ENCODE measurements at regions not wholly inside any gene's neighbourhood (a gene's known extent, or its start where the extent isn't known, plus 50 kb on each side); places are given as distances from the start of the nearest gene placed in this dataset.

- no peaks in the 10 kb centered on the region for H4K20me1 ChIP-seq (ENCODE audit: insufficient read depth, low read length)
- H3K9me3 ChIP-seq (ENCODE audit: insufficient read depth, low read length), result 0 out of 2 replicates have a peak, but pooled peaks cover 3% of the 10 kb centered on the region
- no peaks in the 10 kb centered on the region for H3K79me2 ChIP-seq (ENCODE audit: low read length)
- H3K4me1 ChIP-seq (ENCODE audit: low read length), result no peaks in the 10 kb centered on the region
- H3K4me2 ChIP-seq (ENCODE audit: low read length), result no peak overlapping the region
- no peak overlapping the region for H2AFZ ChIP-seq (ENCODE audit: low read depth, low read length)
- no peak overlapping the region for H3K9ac ChIP-seq (ENCODE audit: low read length)
- H3K4me3 ChIP-seq (ENCODE audit: low read length), result no peak overlapping the region
- no peak overlapping the region for H3K27ac ChIP-seq (ENCODE audit: low read length)
- H3K27me3 ChIP-seq (ENCODE audit: low read depth, low read length), result peaks cover 10% of the 10 kb centered on the region
- TF ChIP-seq EZH2phosphoT487 (IDR thresholded peaks at IDR 0.05; ENCODE audit: low read depth) (no peak), CTCF (IDR thresholded peaks at IDR 0.05; ENCODE audit: low read depth, low read length) (no peak)
- H3K36me3 ChIP-seq (replicated peaks; ENCODE audit: low read depth, low read length), result no peaks in the 10 kb centered on the region
Observed at GRCh38 chr11:114929351-114930000, 251.1 kb downstream of the NXPE2 start.

GRCh38 chr11:114938799-114939198 lies 260.5 kb downstream of the NXPE2 start:
- H4K20me1 ChIP-seq (ENCODE audit: insufficient read depth, low read length), result no peaks in the 10 kb centered on the region

GRCh38 chr11:114942207-114942606 lies 263.9 kb downstream of the NXPE2 start:
- Histone ChIP-seq H3K4me2 (ENCODE audit: low read length) (no peak overlapping the region), H3K36me3 (replicated peaks; ENCODE audit: low read depth, low read length) (no peaks in the 10 kb centered on the region), H3K9ac (ENCODE audit: low read length) (no peak overlapping the region), H2AFZ (ENCODE audit: low read depth, low read length) (no peak overlapping the region), H3K9me3 (ENCODE audit: insufficient read depth, low read length) (peaks cover 4% of the 10 kb centered on the region; the same call in 1 of the 2 replicates), H3K4me1 (ENCODE audit: low read length) (no peaks in the 10 kb centered on the region), H3K79me2 (ENCODE audit: low read length) (no peaks in the 10 kb centered on the region), H3K27ac (ENCODE audit: low read length) (no peak overlapping the region), H3K4me3 (ENCODE audit: low read length) (no peak overlapping the region), H4K20me1 (ENCODE audit: insufficient read depth, low read length) (no peaks in the 10 kb centered on the region), H3K27me3 (ENCODE audit: low read depth, low read length) (peaks cover 6% of the 10 kb centered on the region; the same call in 1 of the 2 replicates)
- TF ChIP-seq CTCF (IDR thresholded peaks at IDR 0.05; ENCODE audit: low read depth, low read length) (no peak), EZH2phosphoT487 (IDR thresholded peaks at IDR 0.05; ENCODE audit: low read depth) (no peak)

More at GRCh38 chr11:114938799-114939198, 260.5 kb downstream of the NXPE2 start:
- Histone ChIP-seq H3K27me3 (ENCODE audit: low read depth, low read length) (0 out of 2 replicates have a peak, but pooled peaks cover 3% of the 10 kb centered on the region), H3K27ac (ENCODE audit: low read length) (no peak overlapping the region), H3K9ac (ENCODE audit: low read length) (no peak overlapping the region), H2AFZ (ENCODE audit: low read depth, low read length) (no peak overlapping the region), H3K4me2 (ENCODE audit: low read length) (no peak overlapping the region), H3K4me3 (ENCODE audit: low read length) (no peak overlapping the region), H3K36me3 (replicated peaks; ENCODE audit: low read depth, low read length) (no peaks in the 10 kb centered on the region), H3K4me1 (ENCODE audit: low read length) (no peaks in the 10 kb centered on the region), H3K9me3 (ENCODE audit: insufficient read depth, low read length) (peaks cover 4% of the 10 kb centered on the region; the same call in 1 of the 2 replicates), H3K79me2 (ENCODE audit: low read length) (no peaks in the 10 kb centered on the region)
- TF ChIP-seq CTCF (IDR thresholded peaks at IDR 0.05; ENCODE audit: low read depth, low read length) (no peak), EZH2phosphoT487 (IDR thresholded peaks at IDR 0.05; ENCODE audit: low read depth) (no peak)

GRCh38 chr11:114949614-114950351 lies 271.5 kb downstream of the NXPE2 start:
- Histone ChIP-seq H2AFZ (ENCODE audit: low read depth, low read length) (no peak overlapping the region), H3K9me3 (ENCODE audit: insufficient read depth, low read length) (0 out of 2 replicates have a peak, but pooled peaks cover 5% of the 10 kb centered on the region), H3K36me3 (replicated peaks; ENCODE audit: low read depth, low read length) (no peaks in the 10 kb centered on the region), H4K20me1 (ENCODE audit: insufficient read depth, low read length) (no peaks in the 10 kb centered on the region), H3K27me3 (ENCODE audit: low read depth, low read length) (peaks cover 6% of the 10 kb centered on the region; the same call in 1 of the 2 replicates), H3K4me3 (ENCODE audit: low read length) (no peak overlapping the region), H3K4me2 (ENCODE audit: low read length) (no peak overlapping the region), H3K27ac (ENCODE audit: low read length) (no peak overlapping the region), H3K9ac (ENCODE audit: low read length) (no peak overlapping the region), H3K4me1 (ENCODE audit: low read length) (peaks cover 4% of the 10 kb centered on the region; the same call in 1 of the 2 replicates), H3K79me2 (ENCODE audit: low read length) (no peaks in the 10 kb centered on the region)
- no peak for TF ChIP-seq EZH2phosphoT487 (IDR thresholded peaks at IDR 0.05; ENCODE audit: low read depth)
- TF ChIP-seq CTCF (IDR thresholded peaks at IDR 0.05; ENCODE audit: low read depth, low read length), result no peak
